ENCODE measurements at regions not wholly inside any gene's neighbourhood (a gene's known extent, or its start where the extent isn't known, plus 50 kb on each side); places are given as distances from the start of the nearest gene placed in this dataset.

DNA sequence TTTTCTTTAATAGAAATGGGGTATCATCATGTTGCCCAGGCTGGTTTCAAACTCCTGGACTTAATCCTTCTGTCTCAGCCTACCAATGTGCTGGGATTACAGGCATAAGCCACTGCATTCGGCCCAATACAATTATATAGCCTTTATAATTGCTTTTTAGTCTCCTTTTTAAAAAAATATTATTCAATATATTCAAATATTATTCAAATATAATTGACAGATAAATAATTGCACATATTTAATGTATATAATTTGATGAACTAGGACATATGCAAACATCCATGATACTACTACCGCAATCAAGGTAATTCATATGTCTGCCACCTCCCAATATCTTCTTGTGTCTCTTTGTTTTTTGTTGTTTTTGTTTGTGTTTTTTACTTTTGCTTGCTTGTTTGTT is 894.2 kb upstream of the PTPRD start:
- TF ChIP-seq, protein P1, sequence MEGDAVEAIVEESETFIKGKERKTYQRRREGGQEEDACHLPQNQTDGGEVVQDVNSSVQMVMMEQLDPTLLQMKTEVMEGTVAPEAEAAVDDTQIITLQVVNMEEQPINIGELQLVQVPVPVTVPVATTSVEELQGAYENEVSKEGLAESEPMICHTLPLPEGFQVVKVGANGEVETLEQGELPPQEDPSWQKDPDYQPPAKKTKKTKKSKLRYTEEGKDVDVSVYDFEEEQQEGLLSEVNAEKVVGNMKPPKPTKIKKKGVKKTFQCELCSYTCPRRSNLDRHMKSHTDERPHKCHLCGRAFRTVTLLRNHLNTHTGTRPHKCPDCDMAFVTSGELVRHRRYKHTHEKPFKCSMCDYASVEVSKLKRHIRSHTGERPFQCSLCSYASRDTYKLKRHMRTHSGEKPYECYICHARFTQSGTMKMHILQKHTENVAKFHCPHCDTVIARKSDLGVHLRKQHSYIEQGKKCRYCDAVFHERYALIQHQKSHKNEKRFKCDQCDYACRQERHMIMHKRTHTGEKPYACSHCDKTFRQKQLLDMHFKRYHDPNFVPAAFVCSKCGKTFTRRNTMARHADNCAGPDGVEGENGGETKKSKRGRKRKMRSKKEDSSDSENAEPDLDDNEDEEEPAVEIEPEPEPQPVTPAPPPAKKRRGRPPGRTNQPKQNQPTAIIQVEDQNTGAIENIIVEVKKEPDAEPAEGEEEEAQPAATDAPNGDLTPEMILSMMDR (IDR thresholded peaks at IDR 0.05): no peak
- TF ChIP-seq POLR2AphosphoS5 (IDR thresholded peaks at IDR 0.05; ENCODE audit: low read depth, low read length) (no peak), SIN3A (IDR thresholded peaks at IDR 0.05; ENCODE audit: borderline replicate concordance, insufficient read depth, low read depth, low read length) (no peak)
- TF ChIP-seq, protein P2, sequence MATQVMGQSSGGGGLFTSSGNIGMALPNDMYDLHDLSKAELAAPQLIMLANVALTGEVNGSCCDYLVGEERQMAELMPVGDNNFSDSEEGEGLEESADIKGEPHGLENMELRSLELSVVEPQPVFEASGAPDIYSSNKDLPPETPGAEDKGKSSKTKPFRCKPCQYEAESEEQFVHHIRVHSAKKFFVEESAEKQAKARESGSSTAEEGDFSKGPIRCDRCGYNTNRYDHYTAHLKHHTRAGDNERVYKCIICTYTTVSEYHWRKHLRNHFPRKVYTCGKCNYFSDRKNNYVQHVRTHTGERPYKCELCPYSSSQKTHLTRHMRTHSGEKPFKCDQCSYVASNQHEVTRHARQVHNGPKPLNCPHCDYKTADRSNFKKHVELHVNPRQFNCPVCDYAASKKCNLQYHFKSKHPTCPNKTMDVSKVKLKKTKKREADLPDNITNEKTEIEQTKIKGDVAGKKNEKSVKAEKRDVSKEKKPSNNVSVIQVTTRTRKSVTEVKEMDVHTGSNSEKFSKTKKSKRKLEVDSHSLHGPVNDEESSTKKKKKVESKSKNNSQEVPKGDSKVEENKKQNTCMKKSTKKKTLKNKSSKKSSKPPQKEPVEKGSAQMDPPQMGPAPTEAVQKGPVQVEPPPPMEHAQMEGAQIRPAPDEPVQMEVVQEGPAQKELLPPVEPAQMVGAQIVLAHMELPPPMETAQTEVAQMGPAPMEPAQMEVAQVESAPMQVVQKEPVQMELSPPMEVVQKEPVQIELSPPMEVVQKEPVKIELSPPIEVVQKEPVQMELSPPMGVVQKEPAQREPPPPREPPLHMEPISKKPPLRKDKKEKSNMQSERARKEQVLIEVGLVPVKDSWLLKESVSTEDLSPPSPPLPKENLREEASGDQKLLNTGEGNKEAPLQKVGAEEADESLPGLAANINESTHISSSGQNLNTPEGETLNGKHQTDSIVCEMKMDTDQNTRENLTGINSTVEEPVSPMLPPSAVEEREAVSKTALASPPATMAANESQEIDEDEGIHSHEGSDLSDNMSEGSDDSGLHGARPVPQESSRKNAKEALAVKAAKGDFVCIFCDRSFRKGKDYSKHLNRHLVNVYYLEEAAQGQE (IDR thresholded peaks at IDR 0.05; ENCODE audit: insufficient read depth in 1 of 2, low read depth in 2 of 2, low read length in 1 of 2): no peak

All from Panc1 (cell line).